GM10266 (cell line): ENCODE measurements at regions not wholly inside any gene's neighbourhood (a gene's known extent, or its start where the extent isn't known, plus 50 kb on each side); places are given as distances from the start of the nearest gene placed in this dataset.
"Not testable (repeated sequence)": the region's sequence is repeated elsewhere in the genome, so short reads cannot be mapped to it uniquely, and the experiment has no call there.

Experiments used
- DNase-seq: peaks from one replicate; pipeline ENCODE4 v3.0.0; 2012; ENCODE audit errors: extremely low spot score
- TF ChIP-seq, protein P1 (sequence below): IDR thresholded peaks from 2 replicates; pipeline ENCODE4 v1.5.1; 2012; ENCODE audit warnings: mild to moderate bottlenecking, low read depth; ENCODE audit not compliant: control insufficient read depth, insufficient read depth; ENCODE audit errors: missing control alignments

DNA sequence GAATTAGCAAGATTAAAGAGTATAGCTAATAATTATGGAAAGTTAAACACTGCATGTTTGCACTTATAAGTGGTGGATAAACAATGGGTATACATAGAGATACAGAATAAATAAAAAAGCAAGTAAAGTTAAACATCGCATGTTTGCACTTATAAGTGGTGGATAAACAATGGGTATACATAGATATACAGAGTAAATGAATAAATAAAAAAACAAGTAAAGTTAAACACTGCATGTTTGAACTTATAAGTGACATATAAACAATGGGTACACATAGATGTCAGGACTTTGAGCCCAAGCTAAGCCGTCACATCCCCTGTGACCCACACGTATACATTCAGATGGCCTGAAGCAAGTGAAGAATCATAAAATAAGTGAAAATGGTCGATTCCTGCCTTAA is 1533.3 kb upstream of the SPRY2 start:
- TF ChIP-seq, protein P1, sequence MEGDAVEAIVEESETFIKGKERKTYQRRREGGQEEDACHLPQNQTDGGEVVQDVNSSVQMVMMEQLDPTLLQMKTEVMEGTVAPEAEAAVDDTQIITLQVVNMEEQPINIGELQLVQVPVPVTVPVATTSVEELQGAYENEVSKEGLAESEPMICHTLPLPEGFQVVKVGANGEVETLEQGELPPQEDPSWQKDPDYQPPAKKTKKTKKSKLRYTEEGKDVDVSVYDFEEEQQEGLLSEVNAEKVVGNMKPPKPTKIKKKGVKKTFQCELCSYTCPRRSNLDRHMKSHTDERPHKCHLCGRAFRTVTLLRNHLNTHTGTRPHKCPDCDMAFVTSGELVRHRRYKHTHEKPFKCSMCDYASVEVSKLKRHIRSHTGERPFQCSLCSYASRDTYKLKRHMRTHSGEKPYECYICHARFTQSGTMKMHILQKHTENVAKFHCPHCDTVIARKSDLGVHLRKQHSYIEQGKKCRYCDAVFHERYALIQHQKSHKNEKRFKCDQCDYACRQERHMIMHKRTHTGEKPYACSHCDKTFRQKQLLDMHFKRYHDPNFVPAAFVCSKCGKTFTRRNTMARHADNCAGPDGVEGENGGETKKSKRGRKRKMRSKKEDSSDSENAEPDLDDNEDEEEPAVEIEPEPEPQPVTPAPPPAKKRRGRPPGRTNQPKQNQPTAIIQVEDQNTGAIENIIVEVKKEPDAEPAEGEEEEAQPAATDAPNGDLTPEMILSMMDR, result no peak
- DNase-seq, result no peak

GRCh38 chr13:81872581-81872980 is 1531.7 kb upstream of the SPRY2 start:
- DNase-seq, result no peak
- TF ChIP-seq, protein P1, result peak; percentile 10

- DNase-seq, result not testable (repeated sequence)
These were observed 1530.9 kb upstream of the SPRY2 start for GRCh38 chr13:81871751-81872325.

DNA sequence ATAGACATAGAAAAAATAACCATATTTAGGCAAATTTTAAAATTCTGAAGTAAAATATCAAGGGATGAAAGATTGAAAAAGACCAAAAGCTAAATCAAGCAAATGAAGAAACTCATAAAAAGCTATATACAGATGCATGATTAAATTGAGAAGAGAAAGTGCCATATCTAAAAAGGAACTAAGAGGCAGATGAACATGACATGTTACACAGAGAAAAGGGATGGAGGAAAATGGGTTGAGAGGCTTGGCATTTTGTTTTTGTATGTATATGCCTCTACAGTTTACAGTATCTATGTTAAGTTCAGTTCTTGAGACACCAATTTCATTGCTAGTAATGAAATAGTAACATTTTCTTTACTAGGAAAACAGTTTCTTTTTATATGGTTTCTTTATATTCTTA is 1507.4 kb upstream of the SPRY2 start:
- no peak for DNase-seq
- TF ChIP-seq, protein P1, result no peak

GRCh38 chr13:81846771-81847170 is 1505.8 kb upstream of the SPRY2 start:
- DNase-seq, result no peak
- TF ChIP-seq, protein P1, result no peak

- TF ChIP-seq, protein P1, result no peak
- DNase-seq, result no peak
These were observed 1480.3 kb upstream of the SPRY2 start for GRCh38 chr13:81821259-81821658.

- TF ChIP-seq, protein P1, result no peak
These were observed 1459.5 kb upstream of the SPRY2 start for GRCh38 chr13:81800433-81800832.

GRCh38 chr13:81795710-81796109 is 1454.8 kb upstream of the SPRY2 start:
- DNase-seq, result no peak
- TF ChIP-seq, protein P1, result no peak

More at GRCh38 chr13:81800433-81800832, 1459.5 kb upstream of the SPRY2 start:
- DNase-seq, result no peak
